MG63 (cell line): ENCODE measurements at regions not wholly inside any gene's neighbourhood (a gene's known extent, or its start where the extent isn't known, plus 50 kb on each side); places are given as distances from the start of the nearest gene placed in this dataset.

Source experiments
- DNase-seq: peaks from one replicate; pipeline ENCODE4 v3.0.0-alpha.2; 2020
- H3K27me3 ChIP-seq: fragments of 250-450 bp; sonication (Bioruptor Pico); 2 replicates; pipeline ENCODE4 v1.5.1; 2020; ENCODE audit warnings: mild to moderate bottlenecking, moderate library complexity
- H3K36me3 ChIP-seq: fragments of 250-450 bp; sonication (Bioruptor Pico); 2 replicates; pipeline ENCODE4 v1.5.1; 2020; ENCODE audit warnings: mild to moderate bottlenecking, moderate library complexity
- H3K4me3 ChIP-seq: fragments of 250-450 bp; sonication (Bioruptor Pico); 2 replicates; pipeline ENCODE4 v1.5.1; 2020; ENCODE audit warnings: mild to moderate bottlenecking, moderate library complexity
- H3K9me3 ChIP-seq: fragments of 250-450 bp; sonication (Bioruptor Pico); 2 replicates; pipeline ENCODE4 v1.5.1; 2020; ENCODE audit warnings: mild to moderate bottlenecking, moderate library complexity

- no peak for DNase-seq
- H3K27me3 ChIP-seq: no peaks in the 10 kb centered on the region
- H3K4me3 ChIP-seq: no peak overlapping the region
- H3K36me3 ChIP-seq: no peaks in the 10 kb centered on the region
- no peaks in the 10 kb centered on the region for H3K9me3 ChIP-seq
These were observed 139.2 kb downstream of the SOX4 start for GRCh38 chr6:21732731-21733130.

GRCh38 chr6:21733311-21733710, 139.8 kb downstream of the SOX4 start:
- DNase-seq: no peak
- no peaks in the 10 kb centered on the region for H3K36me3 ChIP-seq
- H3K27me3 ChIP-seq: no peaks in the 10 kb centered on the region
- no peaks in the 10 kb centered on the region for H3K9me3 ChIP-seq
- H3K4me3 ChIP-seq: no peak overlapping the region

GRCh38 chr6:21734204-21734603, 140.7 kb downstream of the SOX4 start:
- Histone ChIP-seq H3K9me3 (no peaks in the 10 kb centered on the region), H3K27me3 (no peaks in the 10 kb centered on the region), H3K4me3 (no peak overlapping the region), H3K36me3 (no peaks in the 10 kb centered on the region)
- DNase-seq: no peak

GRCh38 chr6:21738180-21739094, 144.9 kb downstream of the SOX4 start:
- DNase-seq: no peak
- Histone ChIP-seq H3K9me3 (no peaks in the 10 kb centered on the region), H3K27me3 (no peaks in the 10 kb centered on the region), H3K36me3 (no peaks in the 10 kb centered on the region), H3K4me3 (no peak overlapping the region)

GRCh38 chr6:21739241-21739640, 145.7 kb downstream of the SOX4 start:
- H3K9me3 ChIP-seq: no peaks in the 10 kb centered on the region
- no peaks in the 10 kb centered on the region for H3K36me3 ChIP-seq
- no peaks in the 10 kb centered on the region for H3K27me3 ChIP-seq
- DNase-seq: no peak
- H3K4me3 ChIP-seq: no peak overlapping the region

GRCh38 chr6:21739838-21740237, 146.3 kb downstream of the SOX4 start:
- Histone ChIP-seq H3K4me3 (no peak overlapping the region), H3K36me3 (no peaks in the 10 kb centered on the region), H3K27me3 (no peaks in the 10 kb centered on the region), H3K9me3 (no peaks in the 10 kb centered on the region)
- DNase-seq: no peak

- Histone ChIP-seq H3K27me3 (no peaks in the 10 kb centered on the region), H3K9me3 (no peaks in the 10 kb centered on the region), H3K4me3 (no peak overlapping the region), H3K36me3 (no peaks in the 10 kb centered on the region)
- no peak for DNase-seq
These were observed 147.0 kb downstream of the SOX4 start for GRCh38 chr6:21740376-21741124.

GRCh38 chr6:21741221-21742109, 147.9 kb downstream of the SOX4 start:
- Histone ChIP-seq H3K4me3 (no peak overlapping the region), H3K9me3 (no peaks in the 10 kb centered on the region), H3K27me3 (no peaks in the 10 kb centered on the region), H3K36me3 (no peaks in the 10 kb centered on the region)
- no peak for DNase-seq

GRCh38 chr6:21742238-21742660, 148.7 kb downstream of the SOX4 start:
- DNase-seq: no peak
- no peaks in the 10 kb centered on the region for H3K36me3 ChIP-seq
- H3K27me3 ChIP-seq: no peaks in the 10 kb centered on the region
- H3K9me3 ChIP-seq: no peaks in the 10 kb centered on the region
- H3K4me3 ChIP-seq: no peak overlapping the region

GRCh38 chr6:21744331-21744730, 150.8 kb downstream of the SOX4 start:
- no peak for DNase-seq
- H3K36me3 ChIP-seq: no peaks in the 10 kb centered on the region
- H3K9me3 ChIP-seq: no peaks in the 10 kb centered on the region
- no peaks in the 10 kb centered on the region for H3K27me3 ChIP-seq
- no peak overlapping the region for H3K4me3 ChIP-seq

GRCh38 chr6:21745543-21746337, 152.2 kb downstream of the SOX4 start:
- H3K27me3 ChIP-seq: no peaks in the 10 kb centered on the region
- no peak overlapping the region for H3K4me3 ChIP-seq
- no peaks in the 10 kb centered on the region for H3K36me3 ChIP-seq
- H3K9me3 ChIP-seq: no peaks in the 10 kb centered on the region
- no peak for DNase-seq

GRCh38 chr6:21747441-21747840, 153.9 kb downstream of the SOX4 start:
- Histone ChIP-seq H3K9me3 (no peaks in the 10 kb centered on the region), H3K4me3 (no peak overlapping the region), H3K27me3 (no peaks in the 10 kb centered on the region), H3K36me3 (no peaks in the 10 kb centered on the region)
- DNase-seq: no peak

- H3K9me3 ChIP-seq: no peaks in the 10 kb centered on the region
- no peaks in the 10 kb centered on the region for H3K36me3 ChIP-seq
- H3K4me3 ChIP-seq: no peak overlapping the region
- H3K27me3 ChIP-seq: no peaks in the 10 kb centered on the region
- no peak for DNase-seq
These were observed 154.9 kb downstream of the SOX4 start for GRCh38 chr6:21748343-21749056.

GRCh38 chr6:21749754-21750153, 156.2 kb downstream of the SOX4 start:
- Histone ChIP-seq H3K36me3 (no peaks in the 10 kb centered on the region), H3K9me3 (no peaks in the 10 kb centered on the region), H3K27me3 (no peaks in the 10 kb centered on the region), H3K4me3 (no peak overlapping the region)
- no peak for DNase-seq

- no peak overlapping the region for H3K4me3 ChIP-seq
- DNase-seq: no peak
- H3K27me3 ChIP-seq: no peaks in the 10 kb centered on the region
- no peaks in the 10 kb centered on the region for H3K36me3 ChIP-seq
- no peaks in the 10 kb centered on the region for H3K9me3 ChIP-seq
These were observed 157.0 kb downstream of the SOX4 start for GRCh38 chr6:21750575-21750974.

- DNase-seq: no peak
- H3K36me3 ChIP-seq: no peaks in the 10 kb centered on the region
- no peaks in the 10 kb centered on the region for H3K27me3 ChIP-seq
- H3K9me3 ChIP-seq: no peaks in the 10 kb centered on the region
- no peak overlapping the region for H3K4me3 ChIP-seq
These were observed 158.1 kb downstream of the SOX4 start for GRCh38 chr6:21751608-21752007.
